Gastrocnemius medialis (tissue), 4 donors: ENCODE measurements at regions not wholly inside any gene's neighbourhood (a gene's known extent, or its start where the extent isn't known, plus 50 kb on each side); places are given as distances from the start of the nearest gene placed in this dataset.

Source experiments
- CTCF ChIP-seq, 5 experiments: fragments of 450-650 bp in 3 of 5; fragments of 200-600 bp in 2 of 5; sonication (generic) in 2 of 5; IDR thresholded peaks in 4 of 5; conservative IDR thresholded peaks in 1 of 5; 1 replicate in 4 of 5; 2 replicates in 1 of 5; pipeline ENCODE4 v1.5.1; 2016 to 2019; ENCODE audit warnings: antibody characterized with exemption in 5 of 5, mild to moderate bottlenecking in 3 of 5, moderate library complexity in 3 of 5
- POLR2A ChIP-seq, 2 donors: fragments of 450-650 bp; IDR thresholded peaks; one replicate each; pipeline ENCODE4 v1.6.1; 2017; ENCODE audit warnings: antibody characterized with exemption in 2 of 2, mild to moderate bottlenecking in 2 of 2, moderate library complexity in 2 of 2

- TF ChIP-seq POLR2A (IDR thresholded peaks at IDR 0.05) = no peak
- no peak for TF ChIP-seq CTCF (IDR thresholded peaks at IDR 0.05 in 4 of 5, conservative IDR thresholded peaks at IDR 0.05 in 1 of 5)
Observed at GRCh38 chr6:1153696-1154245, 158.1 kb upstream of the FOXQ1 start.
